GM21447 (cell line): ENCODE measurements at regions not wholly inside any gene's neighbourhood (a gene's known extent, or its start where the extent isn't known, plus 50 kb on each side); places are given as distances from the start of the nearest gene placed in this dataset.

ENCODE experiments used
- ATAC-seq: cut with Tn5 transposase; IDR thresholded peaks from one replicate; pipeline ENCODE4 v1.9.1; 2021; ENCODE audit not compliant: unreplicated experiment

- ATAC-seq, result no peak
These were observed 338.8 kb upstream of the SEMA3D start for GRCh38 chr7:85525676-85526075.

GRCh38 chr7:85522070-85522469 is 335.2 kb upstream of the SEMA3D start:
- no peak for ATAC-seq

- no peak for ATAC-seq
These were observed 334.3 kb upstream of the SEMA3D start for GRCh38 chr7:85521108-85521694.

- no peak for ATAC-seq
These were observed 333.3 kb upstream of the SEMA3D start for GRCh38 chr7:85520175-85520574.

- no peak for ATAC-seq
These were observed 329.8 kb upstream of the SEMA3D start for GRCh38 chr7:85516675-85517074.

- ATAC-seq, result no peak
These were observed 325.9 kb upstream of the SEMA3D start for GRCh38 chr7:85512790-85513189.

GRCh38 chr7:85510287-85510686 is 323.4 kb upstream of the SEMA3D start:
- ATAC-seq, result no peak

GRCh38 chr7:85509476-85509875 is 322.6 kb upstream of the SEMA3D start:
- ATAC-seq, result no peak

GRCh38 chr7:85508642-85509410 is 322.0 kb upstream of the SEMA3D start:
- no peak for ATAC-seq

- no peak for ATAC-seq
These were observed 311.2 kb upstream of the SEMA3D start for GRCh38 chr7:85498031-85498430.

GRCh38 chr7:85489498-85489897 is 302.6 kb upstream of the SEMA3D start:
- no peak for ATAC-seq

GRCh38 chr7:85488406-85488805 is 301.6 kb upstream of the SEMA3D start:
- no peak for ATAC-seq

GRCh38 chr7:85483177-85483576 is 296.3 kb upstream of the SEMA3D start:
- ATAC-seq, result no peak

- ATAC-seq, result no peak
These were observed 293.8 kb upstream of the SEMA3D start for GRCh38 chr7:85480666-85481065.

- ATAC-seq, result no peak
These were observed 293.2 kb upstream of the SEMA3D start for GRCh38 chr7:85479918-85480643.

- no peak for ATAC-seq
These were observed 291.7 kb upstream of the SEMA3D start for GRCh38 chr7:85478530-85478929.

- ATAC-seq, result no peak
These were observed 288.6 kb upstream of the SEMA3D start for GRCh38 chr7:85475476-85475875.

GRCh38 chr7:85475071-85475470 is 288.2 kb upstream of the SEMA3D start:
- ATAC-seq, result no peak

GRCh38 chr7:85474234-85474633 is 287.4 kb upstream of the SEMA3D start:
- peak; percentile 60 for ATAC-seq

GRCh38 chr7:85471740-85472139 is 284.9 kb upstream of the SEMA3D start:
- ATAC-seq, result no peak

- ATAC-seq, result no peak
These were observed 284.5 kb upstream of the SEMA3D start for GRCh38 chr7:85471307-85471706.

- ATAC-seq, result no peak
These were observed 282.7 kb upstream of the SEMA3D start for GRCh38 chr7:85469446-85470010.
